GM19043 (cell line): ENCODE measurements at regions not wholly inside any gene's neighbourhood (a gene's known extent, or its start where the extent isn't known, plus 50 kb on each side); places are given as distances from the start of the nearest gene placed in this dataset.

Experiments
- ATAC-seq: cut with Tn5 transposase; IDR thresholded peaks from one replicate; pipeline ENCODE4 v1.9.1; 2021; ENCODE audit warnings: low read depth; ENCODE audit not compliant: unreplicated experiment

DNA sequence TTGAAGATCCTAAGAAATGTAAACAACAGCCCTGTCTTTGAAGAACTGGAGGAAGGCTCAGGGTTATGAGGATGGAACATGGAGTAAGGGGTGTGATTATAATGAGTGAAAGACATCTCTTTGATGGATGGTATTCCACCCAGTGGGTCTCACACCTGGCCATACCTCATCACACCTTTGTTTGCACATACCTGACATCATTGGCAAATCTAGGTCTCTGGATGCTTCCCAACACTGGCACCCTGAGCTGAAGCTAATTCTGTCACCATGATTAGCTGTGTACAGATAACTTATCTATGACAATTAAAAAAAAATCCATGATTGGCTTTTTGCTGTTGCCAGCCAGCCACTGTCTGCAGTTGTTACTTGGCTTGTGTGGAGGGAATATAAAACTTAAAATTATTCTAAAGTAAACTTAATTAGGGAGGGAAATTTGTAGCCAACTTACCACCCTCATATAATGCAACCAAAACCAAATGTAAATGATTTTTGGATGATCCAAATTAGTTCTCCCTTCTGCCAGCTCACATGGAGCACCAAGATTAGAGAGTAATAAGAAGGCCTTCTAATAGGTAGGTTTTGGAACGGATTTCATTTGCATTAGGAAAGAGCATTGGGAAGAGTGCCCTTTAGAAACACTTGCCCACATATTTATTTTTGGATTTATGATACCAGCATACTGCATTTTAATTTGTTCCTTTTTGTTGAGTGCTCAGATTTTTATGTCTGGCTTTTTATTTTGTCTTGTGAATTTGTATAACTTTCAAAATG is 249.5 kb downstream of the SOX4 start:
- ATAC-seq = no peak

DNA sequence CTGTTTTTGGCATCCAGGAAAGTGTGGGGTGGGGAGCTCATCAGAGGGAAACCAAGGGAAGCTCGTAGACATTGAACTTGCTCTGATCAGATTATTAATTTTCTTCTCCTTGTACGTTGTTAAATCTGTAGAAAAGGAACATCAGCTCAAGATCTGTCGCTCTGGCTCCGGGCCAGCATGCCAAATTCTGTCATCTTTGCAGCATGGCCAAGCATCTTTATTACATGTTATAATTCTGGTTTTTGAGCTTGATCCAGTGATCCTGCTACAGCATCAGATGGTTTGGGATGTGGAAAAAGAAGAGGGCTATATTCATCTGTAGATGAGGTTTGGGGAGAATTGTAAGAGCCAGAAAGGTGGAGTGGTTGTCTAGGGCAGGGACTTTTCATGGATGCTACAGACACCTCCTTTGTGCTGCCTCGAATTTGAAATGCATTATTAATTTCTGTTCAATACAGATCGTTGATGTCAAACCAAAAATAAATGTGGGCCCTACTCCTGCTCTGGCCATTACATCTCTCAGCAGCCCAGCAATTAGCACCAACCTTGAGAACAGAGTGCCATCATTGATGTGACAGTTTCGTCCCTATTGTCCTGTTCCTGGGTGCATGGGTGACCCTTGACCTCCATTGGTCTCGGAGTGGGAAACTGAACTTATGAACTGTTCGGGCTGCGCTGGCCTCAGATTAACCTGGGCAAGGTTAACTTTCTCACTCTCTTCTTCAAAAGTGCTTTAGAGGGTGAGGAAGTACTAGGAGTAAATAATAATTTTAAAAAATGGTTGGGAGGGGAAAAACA is 250.8 kb downstream of the SOX4 start:
- ATAC-seq = no peak

DNA sequence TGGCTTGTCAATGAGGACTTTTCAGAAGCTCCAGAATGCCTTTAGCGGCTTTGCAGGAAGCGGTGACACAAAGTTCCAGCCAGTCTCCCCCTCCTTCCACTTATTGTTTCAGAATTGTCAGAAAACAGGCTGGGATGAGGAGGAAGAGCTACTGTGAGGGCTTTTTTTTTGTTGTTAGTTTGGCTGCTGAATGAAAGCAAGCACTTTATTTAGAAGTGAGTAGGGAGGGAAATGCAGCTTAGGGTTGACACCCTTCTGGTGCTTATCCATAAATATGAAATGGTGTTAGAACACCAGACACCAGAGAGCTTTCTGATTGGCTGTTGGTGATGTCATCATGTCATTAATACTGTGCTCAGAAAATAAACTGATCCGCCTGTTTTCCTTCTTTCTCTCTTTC is 251.5 kb downstream of the SOX4 start:
- ATAC-seq = no peak

DNA sequence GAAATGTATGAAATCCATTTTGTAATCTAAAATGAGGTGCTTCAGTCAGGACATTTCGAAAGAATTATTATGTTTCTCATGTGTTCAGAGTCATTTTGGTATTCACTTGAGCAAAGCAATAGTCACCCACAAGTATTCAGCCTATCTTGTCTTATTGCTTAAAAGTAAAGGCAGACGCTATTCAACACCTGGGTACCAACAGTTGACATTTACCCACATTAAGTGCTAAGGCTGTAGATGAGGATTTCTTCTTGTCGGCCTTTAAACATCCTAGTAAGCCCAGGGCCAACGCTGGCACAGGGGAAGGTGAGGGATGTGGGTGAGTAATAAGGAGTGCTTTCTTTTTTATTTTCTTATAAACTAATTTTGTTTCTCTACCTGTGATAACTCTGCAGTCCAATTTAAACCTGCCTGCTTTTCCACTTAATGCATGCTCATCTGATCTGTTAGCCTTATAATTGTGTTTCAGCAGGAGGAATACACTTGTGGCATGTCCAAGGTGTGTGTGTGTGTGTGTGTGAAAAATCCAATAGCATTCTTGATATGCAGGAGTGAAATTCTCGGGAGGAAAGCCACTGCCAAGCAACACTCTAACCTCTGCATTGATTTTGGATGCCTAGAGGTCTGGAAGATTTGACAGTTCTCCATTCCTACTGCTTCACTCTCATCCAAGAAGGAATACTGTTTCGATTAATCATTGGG is 252.0 kb downstream of the SOX4 start:
- ATAC-seq = no peak

DNA sequence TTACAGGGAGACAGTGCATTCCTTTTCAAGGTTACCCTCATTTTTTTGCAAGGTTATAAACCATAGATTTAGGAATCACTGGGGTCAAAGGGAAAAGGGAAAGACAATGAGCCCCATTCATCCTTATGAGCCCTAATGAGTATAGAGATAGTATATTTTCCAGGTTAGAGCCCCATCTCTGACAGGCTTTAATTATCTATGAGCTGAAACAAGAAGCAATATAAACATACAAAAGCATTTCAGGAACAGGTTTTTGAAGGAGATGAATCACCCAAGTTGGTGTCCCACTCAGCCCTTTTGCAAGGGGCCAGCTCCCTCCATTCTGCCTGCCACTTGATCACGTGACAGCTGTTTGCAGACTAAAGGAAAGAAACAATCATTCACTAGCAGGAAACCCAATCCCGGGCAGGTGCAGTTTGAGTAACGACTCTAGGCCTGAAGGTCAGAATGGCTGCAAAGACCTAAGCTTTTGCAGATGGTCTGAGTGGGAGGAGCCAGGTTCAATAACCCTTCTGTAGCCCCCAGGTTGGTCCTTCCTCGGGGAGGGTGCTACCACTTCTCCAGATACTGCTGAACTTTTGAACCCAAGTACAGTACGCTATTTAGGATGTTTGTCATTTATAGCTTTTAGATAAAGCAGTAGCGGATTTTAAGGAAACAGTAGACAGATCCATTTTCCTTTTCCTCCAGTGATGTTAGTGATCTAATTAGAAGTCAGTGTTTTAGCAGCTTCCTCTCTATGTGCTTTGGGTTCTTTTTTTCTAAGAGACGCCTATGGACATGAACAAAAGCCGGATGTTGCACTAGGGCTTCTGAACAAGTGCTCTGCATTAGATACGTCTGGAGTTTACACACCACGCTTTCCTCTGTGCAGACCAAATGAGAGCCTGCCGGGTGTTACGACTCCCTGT is 253.2 kb downstream of the SOX4 start:
- no peak for ATAC-seq

DNA sequence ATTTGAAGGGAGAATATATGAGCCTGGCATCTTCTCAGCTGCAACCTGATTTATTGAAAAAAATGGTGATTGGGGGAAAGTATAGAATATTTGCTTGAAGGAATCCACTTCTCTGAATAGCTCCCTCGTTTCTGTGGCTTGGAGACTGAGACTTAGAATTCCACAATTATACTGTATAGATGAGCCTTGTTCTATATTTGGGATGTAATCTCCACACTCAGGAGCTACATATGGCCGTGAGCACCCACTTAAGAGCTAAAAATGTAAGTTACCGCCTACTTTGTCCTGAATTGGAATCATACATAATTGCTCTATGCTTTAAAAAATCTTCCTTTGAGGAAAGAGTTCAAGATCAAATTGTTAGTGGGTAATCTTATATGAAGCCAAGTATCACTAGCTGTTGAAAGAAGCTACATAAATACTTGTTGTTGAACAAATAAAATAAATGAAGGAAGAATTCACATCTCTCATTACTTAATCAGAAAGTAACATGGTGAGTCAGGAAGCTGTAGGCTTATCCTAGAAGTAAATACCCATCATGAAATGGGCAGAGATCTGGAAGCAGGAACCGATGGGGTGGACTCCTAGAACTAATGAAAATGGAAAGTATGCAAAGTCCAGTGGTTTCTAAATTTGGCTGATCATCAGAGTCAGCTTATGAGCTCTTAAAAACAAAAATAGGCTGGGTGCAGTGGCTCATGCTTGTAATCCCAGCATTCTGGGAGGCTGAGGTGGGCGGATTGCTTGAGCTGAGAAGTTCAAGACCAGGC is 254.3 kb downstream of the SOX4 start:
- ATAC-seq = no peak

DNA sequence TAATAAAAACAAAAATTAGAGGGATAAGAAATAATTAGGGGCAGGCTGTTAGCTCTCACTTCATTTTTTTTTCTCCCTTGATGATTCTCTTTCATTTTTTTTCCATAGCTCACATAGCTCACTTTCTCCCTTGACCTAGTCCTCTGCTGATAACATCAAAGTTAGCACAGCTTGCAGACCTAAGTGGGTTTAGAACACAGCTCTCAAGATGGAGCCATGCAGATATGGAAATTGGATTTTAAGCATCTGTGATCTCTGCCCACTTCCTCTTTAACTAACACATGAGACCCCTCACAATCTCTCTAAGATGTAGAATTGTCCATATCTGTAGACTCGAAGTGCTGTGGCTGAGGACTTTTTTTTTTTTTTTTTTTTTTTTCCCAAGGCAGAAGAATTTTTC is 257.1 kb downstream of the SOX4 start:
- no peak for ATAC-seq

DNA sequence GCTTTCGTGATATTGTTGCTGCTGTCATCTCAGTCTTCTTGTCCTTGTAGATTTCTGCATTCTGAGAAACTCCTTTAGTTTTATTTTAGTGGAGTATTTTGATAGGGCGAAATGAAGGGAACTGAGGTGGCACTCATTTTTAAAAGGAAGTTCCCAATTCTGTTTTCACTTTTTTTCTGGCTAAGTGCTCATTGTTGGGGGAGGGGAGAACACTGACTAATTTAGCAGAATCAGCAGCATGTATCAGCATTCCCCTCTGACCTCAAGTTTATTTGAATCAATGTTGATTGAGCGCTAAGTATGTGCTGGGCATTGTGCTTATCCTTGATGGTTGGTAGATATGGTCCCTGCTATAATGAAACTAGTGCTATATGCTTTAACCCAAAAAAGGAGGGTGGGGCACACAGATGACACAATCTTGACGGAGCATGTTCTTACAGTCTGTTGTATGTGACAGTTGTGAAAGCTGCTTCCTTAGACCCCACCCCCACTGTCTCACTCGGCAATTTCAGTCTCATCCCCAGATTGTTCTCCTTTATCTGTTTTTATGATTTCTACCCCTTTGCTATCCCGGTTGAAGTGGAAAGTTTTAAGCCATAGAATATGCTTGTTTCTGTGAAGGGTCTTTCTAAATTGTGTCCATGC is 262.4 kb downstream of the SOX4 start:
- no peak for ATAC-seq

DNA sequence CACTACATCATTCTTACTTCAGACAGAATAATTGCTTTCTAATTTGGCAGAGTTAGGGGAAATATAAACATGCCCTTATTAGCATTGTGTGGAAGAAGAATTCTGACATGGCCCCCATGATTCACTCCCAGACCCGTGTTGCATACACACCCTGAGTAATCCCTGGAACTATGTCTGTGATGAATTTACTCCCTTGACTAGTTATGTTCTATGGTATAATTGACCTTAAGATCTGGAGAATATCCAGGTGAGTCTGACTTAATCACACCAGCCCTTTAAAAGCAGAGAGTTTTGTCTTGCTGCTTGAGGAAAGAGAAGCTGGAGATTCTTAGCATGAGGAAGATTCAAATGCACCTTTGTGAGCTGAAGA is 262.9 kb downstream of the SOX4 start:
- ATAC-seq = no peak

DNA sequence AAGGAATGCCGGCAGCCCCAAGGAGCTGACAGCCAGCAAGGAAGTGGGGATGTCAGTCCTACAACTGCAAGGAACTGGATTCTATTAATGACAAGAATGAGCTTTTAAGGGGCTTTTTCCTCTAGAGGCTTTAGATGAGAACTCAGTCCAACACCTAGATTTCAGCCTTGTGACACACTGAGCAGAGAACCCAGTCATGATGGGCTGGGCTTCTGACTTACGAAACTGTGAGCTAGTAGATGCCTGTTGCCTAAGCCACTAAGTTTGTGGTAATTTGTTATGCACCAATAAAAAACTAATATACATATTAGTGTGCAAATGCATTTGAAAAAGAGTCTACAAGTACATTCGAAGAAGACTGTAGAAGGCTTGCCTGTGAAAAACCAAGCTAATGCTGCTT is 263.3 kb downstream of the SOX4 start:
- no peak for ATAC-seq

DNA sequence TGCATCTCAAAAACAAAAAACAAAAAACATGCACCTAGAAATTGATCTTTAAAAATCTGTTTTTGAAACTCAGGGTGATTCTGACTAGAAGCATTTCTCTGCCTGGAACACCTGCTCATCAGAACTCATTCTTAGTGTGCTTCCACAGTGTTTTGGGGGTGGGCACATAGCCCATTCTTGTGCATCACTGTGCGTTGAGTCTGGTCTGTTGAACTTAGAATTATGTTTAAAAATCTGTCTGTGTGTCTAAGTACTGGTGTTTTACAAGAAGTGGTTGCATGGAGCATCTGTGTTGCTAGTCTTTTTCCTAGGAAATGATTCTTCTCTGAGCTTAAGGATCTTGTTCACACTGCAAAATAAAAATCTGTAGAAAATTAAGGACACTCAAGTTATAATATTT is 264.5 kb downstream of the SOX4 start:
- ATAC-seq = no peak

DNA sequence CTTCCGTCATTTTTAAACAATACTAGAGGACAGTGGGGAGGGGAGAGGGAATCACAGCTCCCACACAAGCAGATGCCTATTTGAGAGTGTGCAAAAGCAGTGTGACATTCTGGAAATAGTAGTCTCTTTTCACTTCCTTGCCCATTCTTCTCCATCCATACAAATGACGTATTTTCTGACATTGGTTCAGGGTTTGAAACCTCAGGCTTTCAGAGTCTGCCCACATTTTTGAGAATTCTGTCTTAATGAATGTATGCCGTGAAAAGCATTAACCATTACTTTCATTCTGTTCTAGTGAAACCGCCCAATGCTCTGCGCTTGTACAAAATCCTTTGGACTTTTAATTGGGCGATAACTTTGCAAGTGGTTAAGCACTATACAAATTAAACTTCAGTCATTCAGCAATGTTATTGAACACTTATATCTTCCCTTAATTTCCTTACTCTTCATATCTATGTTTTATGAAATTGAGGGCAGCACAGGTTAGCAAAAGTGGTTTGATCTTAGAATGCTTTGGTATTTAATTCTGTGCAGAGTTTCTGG is 265.7 kb downstream of the SOX4 start:
- ATAC-seq = no peak

DNA sequence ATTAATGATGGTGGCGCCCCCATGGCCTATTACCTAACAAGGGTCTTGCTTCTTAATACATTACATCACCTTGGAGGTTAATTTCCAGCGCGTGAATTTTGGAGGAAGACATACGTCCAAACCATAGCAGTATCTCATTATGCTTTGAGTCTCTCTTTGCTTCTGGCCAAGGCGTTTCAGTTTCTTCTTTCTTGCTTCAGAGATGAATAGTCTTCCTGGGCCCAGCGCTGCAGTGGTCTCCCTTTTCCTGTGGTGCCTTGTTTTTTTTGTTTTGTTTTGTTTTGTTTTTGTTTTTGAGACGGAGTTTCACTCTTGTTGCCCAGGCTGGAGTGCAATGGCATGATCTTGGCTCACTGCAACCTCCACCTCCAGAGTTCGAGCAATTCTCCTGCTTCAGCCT is 268.4 kb downstream of the SOX4 start:
- ATAC-seq = no peak

DNA sequence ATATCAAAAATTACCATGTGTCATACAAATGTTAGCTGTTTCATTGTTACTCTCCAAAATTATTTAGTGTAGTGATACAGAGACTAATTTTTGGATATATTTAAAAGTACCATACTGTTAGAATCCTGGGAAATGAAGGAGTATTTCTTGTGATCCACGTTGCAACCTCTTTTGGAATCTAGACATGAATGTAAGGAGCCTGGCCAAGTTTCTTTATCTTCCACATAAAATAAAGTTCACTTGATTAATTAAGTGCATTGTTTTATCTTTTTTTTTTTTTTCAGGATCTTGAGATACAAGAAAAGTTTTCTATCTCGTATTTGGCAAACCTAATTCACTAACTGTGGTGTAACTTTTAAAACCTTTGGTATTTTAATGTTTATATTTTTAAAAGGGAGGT is 270.7 kb downstream of the SOX4 start:
- no peak for ATAC-seq

DNA sequence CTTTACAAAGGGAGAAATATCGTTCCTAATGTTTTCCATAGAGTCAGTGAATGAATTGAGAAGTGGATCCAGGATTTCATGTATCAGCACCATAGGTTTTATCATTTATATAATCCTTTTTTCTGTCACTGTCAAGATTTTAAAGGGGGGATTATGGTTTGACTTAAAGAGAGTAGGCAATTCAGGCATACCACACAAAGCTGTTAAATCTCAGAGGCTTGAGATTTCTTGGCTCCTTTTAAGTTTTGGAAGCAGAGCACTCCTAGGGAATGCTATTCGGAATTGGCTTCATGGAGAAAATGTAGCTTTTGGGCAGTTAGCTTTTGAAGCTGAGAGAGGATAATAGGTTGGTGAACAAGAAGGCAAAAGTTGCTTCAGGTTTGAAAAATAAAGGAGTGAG is 274.7 kb downstream of the SOX4 start:
- ATAC-seq = no peak

DNA sequence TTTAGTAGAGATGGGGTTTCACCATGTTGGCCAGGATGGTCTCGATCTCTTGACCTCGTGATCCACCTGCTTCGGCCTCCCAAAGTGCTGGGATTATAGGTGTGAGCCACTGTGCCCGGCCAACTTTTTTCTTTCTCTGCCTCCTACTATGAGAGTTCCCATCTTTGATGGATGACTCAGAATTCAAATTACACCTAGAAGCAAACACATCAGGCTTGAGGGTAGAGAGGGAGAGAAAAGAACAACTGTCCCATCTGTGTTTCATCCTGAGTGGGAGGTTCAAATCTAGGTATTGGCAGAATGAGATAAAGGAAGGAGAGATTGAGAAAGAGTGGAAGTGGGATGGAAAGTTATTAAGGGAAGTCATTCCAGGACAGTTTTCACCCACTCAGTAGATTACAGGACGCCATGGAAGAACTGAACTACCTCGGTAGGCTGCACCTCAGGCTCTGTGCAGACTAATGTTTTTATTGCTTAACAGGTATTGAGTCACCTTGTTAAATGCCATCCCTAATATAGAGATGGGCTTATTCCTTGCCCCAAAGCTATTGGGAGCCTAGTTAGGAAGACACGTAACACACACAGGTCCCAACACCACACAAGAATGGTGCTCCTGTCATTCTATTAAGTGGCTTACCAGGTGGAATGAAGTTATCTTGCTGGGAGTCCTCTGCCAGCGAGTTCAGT is 275.7 kb downstream of the SOX4 start:
- no peak for ATAC-seq

DNA sequence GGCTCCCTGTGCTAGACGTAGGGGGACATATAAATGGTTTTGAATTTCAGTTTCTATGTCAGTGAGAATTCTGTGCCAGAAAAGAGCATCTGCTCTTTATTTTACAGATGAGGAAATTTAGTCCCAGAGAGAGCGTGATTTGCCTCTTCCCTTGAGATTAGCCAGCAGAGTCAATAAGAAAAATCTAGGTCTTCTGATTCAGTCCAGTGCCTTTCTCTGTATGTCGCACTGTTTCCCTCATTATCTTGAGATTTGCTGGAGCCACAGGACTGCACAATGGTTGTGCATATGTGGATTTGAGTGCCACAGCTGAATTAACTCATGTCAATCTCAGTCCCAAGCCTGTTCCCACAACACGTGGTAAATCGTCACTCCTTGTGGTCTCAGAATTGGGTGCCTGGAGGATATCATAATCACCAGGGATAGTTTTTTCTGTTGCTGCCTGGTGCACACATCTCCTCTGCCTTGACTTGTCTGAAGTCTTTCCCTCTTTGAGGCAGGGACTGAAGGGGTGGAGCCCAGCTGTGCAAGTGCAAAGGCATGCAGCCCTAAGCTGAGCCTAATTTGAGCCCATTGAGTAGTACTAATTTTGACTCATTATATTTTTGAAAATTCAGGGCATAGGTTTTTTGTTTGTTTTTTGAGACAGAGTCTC is 276.7 kb downstream of the SOX4 start:
- no peak for ATAC-seq

DNA sequence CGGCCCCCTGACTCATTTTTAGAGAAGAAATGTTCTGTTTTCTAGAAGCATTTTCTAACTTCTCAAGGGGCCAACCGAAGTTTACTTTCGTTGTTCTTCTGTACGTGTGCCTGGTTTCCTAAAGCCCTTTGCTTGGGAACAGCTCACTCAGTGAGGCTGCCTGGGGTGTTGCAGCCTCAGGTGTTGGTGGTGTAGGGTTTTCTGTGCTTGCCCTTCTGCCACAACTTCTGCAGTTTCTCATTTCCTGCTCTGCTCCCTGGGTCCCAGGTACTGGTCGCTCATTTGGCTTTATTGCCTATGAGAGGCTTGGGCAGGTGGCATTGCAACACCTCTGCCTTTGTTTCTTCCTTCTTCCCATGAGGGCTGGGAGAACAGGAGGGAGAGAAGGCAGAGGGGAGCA is 278.3 kb downstream of the SOX4 start:
- no peak for ATAC-seq
